SK-N-MC (cell line): ENCODE measurements at regions not wholly inside any gene's neighbourhood (a gene's known extent, or its start where the extent isn't known, plus 50 kb on each side); places are given as distances from the start of the nearest gene placed in this dataset.

Source experiments
- EZH2 ChIP-seq: fragments of 200-600 bp; sonication (generic); IDR thresholded peaks from one replicate; pipeline ENCODE4 v1.6.1; 2017; ENCODE audit warnings: antibody characterized with exemption
- FOXP2 ChIP-seq: optimal IDR thresholded peaks from 2 replicates; pipeline ENCODE3; 2011; ENCODE audit warnings: mild to moderate bottlenecking, moderate library complexity; ENCODE audit not compliant: insufficient read depth; ENCODE audit errors: extremely low read length, control extremely low read depth
- POLR2AphosphoS5 ChIP-seq: IDR thresholded peaks from 2 replicates; pipeline ENCODE4 v1.6.1; 2012; ENCODE audit warnings: mild to moderate bottlenecking, low read depth, low read length, borderline replicate concordance

DNA sequence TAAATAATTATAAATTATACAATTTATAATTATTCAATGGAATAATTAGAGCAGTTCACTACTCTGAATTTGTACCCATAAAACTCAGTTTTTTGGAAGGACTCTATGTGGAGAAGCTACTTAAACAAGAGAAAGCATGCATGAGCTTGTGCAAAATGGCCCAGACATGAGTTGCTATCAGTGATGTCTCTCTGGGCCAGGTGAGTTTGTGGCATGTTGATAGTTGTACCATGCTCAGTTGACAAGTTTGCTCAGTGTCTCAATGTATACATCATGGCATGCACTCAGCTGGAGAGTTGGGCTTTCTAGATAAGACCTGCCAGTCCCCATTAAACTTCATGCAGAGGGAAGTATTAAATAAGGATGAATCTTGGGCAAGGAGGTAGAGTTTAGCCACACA is 153.8 kb upstream of the TACR1 start:
- no peak for TF ChIP-seq EZH2
- TF ChIP-seq POLR2AphosphoS5, result no peak
- no peak for TF ChIP-seq FOXP2
